PC-3 (cell line): ENCODE measurements at regions not wholly inside any gene's neighbourhood (a gene's known extent, or its start where the extent isn't known, plus 50 kb on each side); places are given as distances from the start of the nearest gene placed in this dataset.
"Not testable (repeated sequence)": the region's sequence is repeated elsewhere in the genome, so short reads cannot be mapped to it uniquely, and the experiment has no call there.

ENCODE experiments used
- ATAC-seq: fragments of 200-7000 bp; cut with Tn5 transposase; 2 replicates; pipeline ENCODE4 v1.9.1; 2020; ENCODE audit warnings: mild to moderate bottlenecking, moderate library complexity
- BruUV-seq: library from RNA; stranded (reverse); fragments of 400-500 nt; replicated peaks from 2 replicates; lab custom pipeline; 2021; lab: Mats Ljungman, UMichigan
- CTCF ChIA-PET: fragments of 300-600 bp; sonication (Branson Sonifier 250); formaldehyde crosslinking; loops from one replicate; lab custom pipeline; 2022; ENCODE audit warnings: antibody characterized with exemption; lab: Charles Lee
- POLR2A ChIA-PET: fragments of 300-600 bp; sonication (Branson Sonifier 250); formaldehyde crosslinking; loops from one replicate; lab custom pipeline; 2022; ENCODE audit warnings: antibody characterized with exemption; ENCODE audit not compliant: unreplicated experiment; lab: Charles Lee
- DNase-seq: peaks from one replicate; pipeline ENCODE4 v3.0.0-alpha.2; 2015
- H2AFZ ChIP-seq: fragments of 300-600 bp; sonication (generic); 2 replicates; pipeline ENCODE4 v1.6.0; 2016; ENCODE audit warnings: antibody characterized with exemption, low read length
- H3F3A ChIP-seq: fragments of 300-600 bp; sonication (generic); one replicate; pipeline ENCODE4 v1.6.0; 2017; ENCODE audit warnings: antibody characterized with exemption, low read length, control low read depth, mild to moderate bottlenecking; ENCODE audit not compliant: unreplicated experiment
- H3K27ac ChIP-seq: fragments of 300-600 bp; sonication (generic); 2 replicates; pipeline ENCODE4 v1.5.1; 2016; ENCODE audit warnings: mild to moderate bottlenecking, low read length
- H3K27me3 ChIP-seq: fragments of 300-600 bp; sonication (generic); 2 replicates; pipeline ENCODE4 v1.6.1; 2016; ENCODE audit warnings: low read length, mixed read lengths
- H3K36me3 ChIP-seq: fragments of 300-600 bp; sonication (generic); 2 replicates; pipeline ENCODE4 v1.6.1; 2016; ENCODE audit warnings: low read depth, mixed run types, low read length, mixed read lengths
- H3K4me1 ChIP-seq: fragments of 300-600 bp; sonication (generic); 2 replicates; pipeline ENCODE4 v1.5.1; 2016; ENCODE audit warnings: low read length; ENCODE audit not compliant: insufficient read depth
- H3K4me2 ChIP-seq: fragments of 300-600 bp; sonication (generic); 2 replicates; pipeline ENCODE4 v1.6.0; 2016; ENCODE audit warnings: low read length
- H3K4me3 ChIP-seq: fragments of 300-600 bp; sonication (generic); 2 replicates; pipeline ENCODE4 v1.5.1; 2016; ENCODE audit warnings: mild to moderate bottlenecking, low read length, mixed read lengths
- H3K79me2 ChIP-seq: fragments of 300-600 bp; sonication (generic); 2 replicates; pipeline ENCODE4 v1.6.1; 2017; ENCODE audit warnings: low read length, mixed read lengths
- H3K9ac ChIP-seq: fragments of 300-600 bp; sonication (generic); 2 replicates; pipeline ENCODE4 v1.6.0; 2016; ENCODE audit warnings: mild to moderate bottlenecking, low read length
- H3K9me2 ChIP-seq: fragments of 300-600 bp; sonication (generic); replicated peaks from 2 replicates; pipeline ENCODE4 v1.6.1; 2016; ENCODE audit warnings: mixed run types, low read length, mixed read lengths
- H3K9me3 ChIP-seq: fragments of 300-600 bp; sonication (generic); 2 replicates; pipeline ENCODE4 v1.6.1; 2016; ENCODE audit warnings: low read length, mixed read lengths
- H4K20me1 ChIP-seq: fragments of 300-600 bp; sonication (generic); 2 replicates; pipeline ENCODE4 v1.6.1; 2016; ENCODE audit warnings: low read length, mixed read lengths
- EZH2 ChIP-seq: fragments of 300-600 bp; sonication (generic); IDR thresholded peaks from one replicate; pipeline ENCODE4 v1.6.1; 2017; ENCODE audit warnings: antibody characterized with exemption, mild to moderate bottlenecking, low read length; ENCODE audit not compliant: unreplicated experiment
- EZH2phosphoT487 ChIP-seq: fragments of 300-600 bp; sonication (generic); IDR thresholded peaks from 2 replicates; pipeline ENCODE4 v1.6.1; 2018; ENCODE audit warnings: mild to moderate bottlenecking, antibody characterized with exemption, low read length, borderline replicate concordance
- intact Hi-C: fragments of 100-400 bp; cut with micrococcal nuclease; formaldehyde crosslinking; loops from 2 replicates; pipeline ENCODE4 v1.9.0; 2023
- TF ChIP-seq, protein P1 (sequence below): fragments of 300-600 bp; sonication (generic); conservative IDR thresholded peaks from 2 replicates; pipeline ENCODE4 v1.5.1; 2017; ENCODE audit warnings: antibody characterized with exemption, low read depth, mild to moderate bottlenecking, low read length

DNA sequence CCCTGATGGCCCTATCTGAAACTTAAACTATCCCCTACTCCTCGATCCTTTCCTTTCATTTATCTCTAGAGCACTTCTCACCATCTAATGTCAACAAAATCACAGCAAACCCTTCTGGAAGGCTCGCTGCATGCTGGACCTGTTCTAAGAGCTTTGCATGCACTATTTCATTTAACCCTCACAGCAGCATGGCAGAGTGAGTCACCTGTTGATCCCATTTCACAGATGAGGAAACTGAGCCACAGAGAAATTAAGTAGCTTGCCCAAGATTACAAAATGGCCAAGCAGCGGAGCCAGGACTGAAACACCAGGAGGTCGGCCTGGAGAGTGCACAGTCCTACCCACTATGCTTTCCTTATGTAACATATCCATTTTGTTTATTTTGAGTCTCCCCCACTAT, 93.1 kb downstream of the ZNF622 start:
- intact Hi-C loops, result no loop called here
- Histone ChIP-seq H3K27me3 (peaks cover 38% of the 10 kb centered on the region), H4K20me1 (no peaks in the 10 kb centered on the region), H3K9me2 (no peaks in the 10 kb centered on the region), H3F3A (no peaks in the 10 kb centered on the region), H2AFZ (no peak overlapping the region), H3K4me2 (no peak overlapping the region), H3K36me3 (no peaks in the 10 kb centered on the region), H3K4me1 (no peaks in the 10 kb centered on the region), H3K27ac (no peak overlapping the region), H3K4me3 (no peak overlapping the region), H3K9me3 (no peaks in the 10 kb centered on the region), H3K9ac (no peak overlapping the region), H3K79me2 (no peaks in the 10 kb centered on the region)
- TF ChIP-seq, protein P1, sequence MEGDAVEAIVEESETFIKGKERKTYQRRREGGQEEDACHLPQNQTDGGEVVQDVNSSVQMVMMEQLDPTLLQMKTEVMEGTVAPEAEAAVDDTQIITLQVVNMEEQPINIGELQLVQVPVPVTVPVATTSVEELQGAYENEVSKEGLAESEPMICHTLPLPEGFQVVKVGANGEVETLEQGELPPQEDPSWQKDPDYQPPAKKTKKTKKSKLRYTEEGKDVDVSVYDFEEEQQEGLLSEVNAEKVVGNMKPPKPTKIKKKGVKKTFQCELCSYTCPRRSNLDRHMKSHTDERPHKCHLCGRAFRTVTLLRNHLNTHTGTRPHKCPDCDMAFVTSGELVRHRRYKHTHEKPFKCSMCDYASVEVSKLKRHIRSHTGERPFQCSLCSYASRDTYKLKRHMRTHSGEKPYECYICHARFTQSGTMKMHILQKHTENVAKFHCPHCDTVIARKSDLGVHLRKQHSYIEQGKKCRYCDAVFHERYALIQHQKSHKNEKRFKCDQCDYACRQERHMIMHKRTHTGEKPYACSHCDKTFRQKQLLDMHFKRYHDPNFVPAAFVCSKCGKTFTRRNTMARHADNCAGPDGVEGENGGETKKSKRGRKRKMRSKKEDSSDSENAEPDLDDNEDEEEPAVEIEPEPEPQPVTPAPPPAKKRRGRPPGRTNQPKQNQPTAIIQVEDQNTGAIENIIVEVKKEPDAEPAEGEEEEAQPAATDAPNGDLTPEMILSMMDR, result no peak
- TF ChIP-seq EZH2phosphoT487, result no peak
- no peak for TF ChIP-seq EZH2
- ATAC-seq (no peak), DNase-seq (no peak)
- ChIA-PET POLR2A (no interaction called here), CTCF (no interaction called here)
- BruUV-seq, result no TSS peak

DNA sequence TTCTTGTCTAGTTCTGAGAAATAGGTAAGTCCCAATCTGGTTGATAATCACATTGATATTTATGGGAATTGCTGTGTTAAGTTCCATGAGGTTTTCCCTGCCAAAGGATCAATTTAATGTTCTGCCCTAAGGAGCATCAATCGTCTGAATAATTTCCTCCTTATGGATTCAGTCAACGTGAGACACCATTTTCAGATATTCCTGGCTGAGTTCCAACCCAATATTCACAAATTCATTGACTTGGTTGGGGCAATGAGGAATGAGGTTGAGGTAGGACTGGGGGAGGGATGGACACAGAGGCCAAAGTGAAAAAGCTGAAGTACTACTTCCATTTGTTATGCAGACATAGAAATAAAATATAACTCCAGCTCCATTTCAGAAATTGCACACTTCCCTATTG, 99.1 kb downstream of the ZNF622 start:
- Histone ChIP-seq H2AFZ (no peak overlapping the region), H4K20me1 (no peaks in the 10 kb centered on the region), H3K27me3 (peaks cover 40% of the 10 kb centered on the region), H3K9me3 (no peaks in the 10 kb centered on the region), H3K4me1 (no peaks in the 10 kb centered on the region), H3K79me2 (no peaks in the 10 kb centered on the region), H3K9me2 (no peaks in the 10 kb centered on the region), H3K4me3 (no peak overlapping the region), H3K27ac (no peak overlapping the region), H3K36me3 (no peaks in the 10 kb centered on the region), H3K9ac (no peak overlapping the region), H3F3A (no peaks in the 10 kb centered on the region), H3K4me2 (no peak overlapping the region)
- ATAC-seq (no peak), DNase-seq (no peak)
- intact Hi-C loops, result no loop called here
- CTCF ChIA-PET, result no interaction called here
- POLR2A ChIA-PET, result no interaction called here
- TF ChIP-seq, protein P1, result no peak
- BruUV-seq, result no TSS peak

DNA sequence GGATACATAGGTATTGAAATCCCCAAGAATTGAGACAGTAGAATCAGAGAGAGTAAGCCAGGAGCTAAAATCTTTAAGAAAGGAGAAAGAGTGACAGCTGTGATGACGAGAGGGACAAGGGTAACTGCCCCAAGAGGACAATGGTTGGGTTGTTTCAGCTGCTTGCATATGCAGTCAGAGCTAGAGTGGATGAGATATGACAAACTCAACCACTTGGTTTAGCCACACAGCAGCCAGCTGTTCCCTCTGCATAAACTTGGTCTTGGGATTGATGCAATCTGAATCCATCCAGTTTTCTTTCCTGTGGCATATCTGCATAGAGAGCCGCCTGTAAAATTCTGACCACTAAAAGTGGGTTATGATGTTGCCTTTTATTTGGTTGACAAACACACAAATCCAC, 100.7 kb downstream of the ZNF622 start:
- H3K79me2 ChIP-seq, result no peaks in the 10 kb centered on the region
- no peak overlapping the region for H3K4me2 ChIP-seq
- ChIA-PET CTCF (no interaction called here), POLR2A (no interaction called here)
- no peak for DNase-seq
- BruUV-seq, result no TSS peak
- no peaks in the 10 kb centered on the region for H3K9me2 ChIP-seq
- H3K9ac ChIP-seq, result no peak overlapping the region
- no peaks in the 10 kb centered on the region for H3F3A ChIP-seq
- H2AFZ ChIP-seq, result no peak overlapping the region
- intact Hi-C loops, result no loop called here
- H3K27ac ChIP-seq, result no peak overlapping the region
- H3K9me3 ChIP-seq, result no peaks in the 10 kb centered on the region
- no peaks in the 10 kb centered on the region for H3K4me1 ChIP-seq
- no peak for TF ChIP-seq EZH2phosphoT487
- TF ChIP-seq, protein P1, result no peak
- TF ChIP-seq EZH2, result no peak
- ATAC-seq, result no peak
- no peak overlapping the region for H3K4me3 ChIP-seq
- H4K20me1 ChIP-seq, result no peaks in the 10 kb centered on the region
- H3K36me3 ChIP-seq, result no peaks in the 10 kb centered on the region
- peaks cover 36% of the 10 kb centered on the region for H3K27me3 ChIP-seq

DNA sequence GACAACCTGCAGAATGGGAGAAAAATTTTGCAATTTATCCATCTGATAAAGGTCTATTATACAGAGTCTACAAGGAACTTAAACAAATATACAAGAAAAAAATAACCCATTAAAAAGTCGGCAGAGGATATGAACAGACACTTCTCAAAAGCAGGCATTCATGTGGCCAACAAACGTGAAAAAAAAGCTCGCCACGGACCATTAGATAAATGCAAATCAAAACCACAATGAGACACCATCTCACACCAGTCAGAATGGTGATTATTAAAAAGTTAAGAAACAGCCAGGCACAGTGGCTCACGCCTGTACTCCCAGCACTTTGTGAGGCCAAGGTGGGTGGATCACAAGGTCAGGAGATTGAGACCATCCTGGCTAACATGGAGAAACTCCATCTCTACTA, 112.2 kb downstream of the ZNF622 start:
- DNase-seq, H3K4me3 ChIP-seq, intact Hi-C loops, H4K20me1 ChIP-seq, H3K27ac ChIP-seq, H3K9me3 ChIP-seq, H3F3A ChIP-seq, H3K79me2 ChIP-seq, H3K4me2 ChIP-seq, H3K4me1 ChIP-seq, POLR2A ChIA-PET, ATAC-seq, BruUV-seq, H3K9ac ChIP-seq, H2AFZ ChIP-seq, CTCF ChIA-PET, H3K36me3 ChIP-seq, H3K9me2 ChIP-seq: not testable (repeated sequence)
- H3K27me3 ChIP-seq, result peaks cover 31% of the 10 kb centered on the region
